ENCODE measurements at regions not wholly inside any gene's neighbourhood (a gene's known extent, or its start where the extent isn't known, plus 50 kb on each side); places are given as distances from the start of the nearest gene placed in this dataset.
"Not testable (repeated sequence)": the region's sequence is repeated elsewhere in the genome, so short reads cannot be mapped to it uniquely, and the experiment has no call there.

DNA sequence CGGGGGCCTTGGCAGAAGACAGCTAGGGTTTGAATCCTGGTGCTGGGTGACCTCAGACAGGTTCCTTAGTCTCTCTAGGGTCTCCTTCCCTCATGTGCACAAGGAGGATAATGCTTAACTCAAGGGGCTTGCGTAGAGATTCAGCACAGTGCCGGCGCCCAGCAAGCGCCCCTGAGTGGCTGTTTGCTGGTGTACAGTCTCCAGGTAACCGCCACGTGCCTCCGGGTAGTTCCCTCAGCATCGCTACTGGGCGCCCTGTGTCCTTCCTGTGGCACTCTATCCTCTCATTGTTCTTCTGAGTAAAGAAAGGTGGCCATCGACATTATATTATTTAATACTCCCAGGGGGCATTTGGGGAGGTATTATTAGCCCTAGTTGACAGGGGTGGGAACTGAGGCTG lies 80.9 kb downstream of the NENF start:
- DNase-seq (ENCODE audit: insufficient read length) (no peak), FAIRE-seq (no peak)
- TF ChIP-seq TAF1 (IDR thresholded peaks at IDR 0.05; ENCODE audit: borderline replicate concordance, low read depth, low read length) (no peak), POLR2AphosphoS5 (IDR thresholded peaks at IDR 0.05; ENCODE audit: low read depth, low read length) (no peak), POLR2A (IDR thresholded peaks at IDR 0.05; ENCODE audit: low read depth, low read length) (no peak)

DNA sequence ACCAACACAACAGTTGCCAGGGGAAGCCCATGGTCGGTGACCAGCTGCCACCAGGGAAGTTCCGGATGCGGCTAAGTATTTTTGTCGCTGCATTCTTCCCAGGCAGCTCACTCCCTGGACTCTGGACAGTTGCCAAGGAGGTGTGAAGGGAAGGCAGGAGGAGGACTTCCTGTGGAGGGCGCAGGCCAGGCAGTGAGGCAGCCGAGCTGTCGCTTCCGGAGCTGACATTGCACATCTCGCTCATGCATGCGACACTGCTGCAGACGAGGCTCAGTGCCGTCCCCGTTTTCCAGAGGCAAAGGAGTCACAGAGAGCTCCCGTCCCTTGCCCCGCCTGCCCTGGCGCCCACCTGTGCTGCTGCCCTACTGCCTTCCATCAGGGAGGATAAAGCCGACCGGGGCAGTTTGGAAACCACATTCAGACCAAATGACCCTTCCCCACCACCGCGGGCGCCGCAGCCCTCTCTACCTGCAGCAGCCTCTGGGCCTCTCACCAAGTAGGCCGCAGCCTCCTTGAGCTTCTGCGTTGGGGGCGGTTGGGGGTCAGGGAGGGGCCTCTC lies 81.4 kb downstream of the NENF start:
- DNase-seq (ENCODE audit: insufficient read length) (no peak), FAIRE-seq (no peak)
- no peak for TF ChIP-seq POLR2AphosphoS5 (IDR thresholded peaks at IDR 0.05; ENCODE audit: low read depth, low read length)
- no peak for TF ChIP-seq POLR2A (IDR thresholded peaks at IDR 0.05; ENCODE audit: low read depth, low read length)
- TF ChIP-seq TAF1 (IDR thresholded peaks at IDR 0.05; ENCODE audit: borderline replicate concordance, low read depth, low read length): no peak

DNA sequence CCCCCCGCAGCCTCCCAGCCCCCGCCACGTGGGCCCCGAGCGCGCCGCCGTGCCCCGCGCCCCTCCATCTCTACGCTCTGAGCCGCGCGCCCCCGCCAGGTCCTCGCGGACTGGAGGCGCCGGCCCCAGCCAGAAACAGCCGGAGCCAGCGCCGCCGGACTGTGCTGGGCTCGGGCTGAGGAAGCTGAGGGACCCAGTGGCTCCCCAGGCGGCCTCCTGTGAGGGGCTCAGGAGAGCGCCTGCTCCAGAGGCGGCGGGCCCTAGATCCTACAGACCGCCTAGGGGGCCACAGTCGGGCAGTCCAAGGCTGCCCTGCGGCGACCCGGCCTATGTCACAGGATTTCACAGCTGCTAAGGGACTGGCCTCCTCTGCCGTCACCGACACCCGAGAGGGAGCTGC lies 82.1 kb downstream of the NENF start:
- FAIRE-seq (no peak), DNase-seq (ENCODE audit: insufficient read length) (no peak)
- TF ChIP-seq POLR2AphosphoS5 (IDR thresholded peaks at IDR 0.05; ENCODE audit: low read depth, low read length) (no peak), TAF1 (IDR thresholded peaks at IDR 0.05; ENCODE audit: borderline replicate concordance, low read depth, low read length) (no peak), POLR2A (IDR thresholded peaks at IDR 0.05; ENCODE audit: low read depth, low read length) (no peak)

DNA sequence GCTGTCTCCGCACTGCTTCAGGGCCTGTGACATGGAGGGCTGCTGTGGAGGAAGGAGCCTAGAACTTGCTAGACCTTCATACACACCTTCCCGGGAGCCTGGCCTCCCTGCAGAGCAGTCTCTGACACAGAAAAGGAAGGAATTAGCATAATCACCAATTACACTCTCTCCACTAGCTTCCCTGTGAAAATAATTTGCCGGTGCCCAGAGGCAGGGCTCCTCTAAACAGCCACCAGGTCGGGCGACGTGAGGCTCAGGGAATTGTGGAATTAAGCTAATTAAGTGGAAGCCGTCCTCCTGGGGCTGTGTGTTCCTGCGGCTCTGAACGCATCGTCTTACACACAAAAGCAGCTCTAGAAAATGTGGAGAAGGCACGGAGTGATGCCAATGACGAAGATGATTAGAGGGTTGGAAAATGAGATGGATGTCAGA lies 82.6 kb downstream of the NENF start:
- DNase-seq (ENCODE audit: insufficient read length) (no peak), FAIRE-seq (no peak)
- TF ChIP-seq POLR2AphosphoS5 (IDR thresholded peaks at IDR 0.05; ENCODE audit: low read depth, low read length): no peak
- no peak for TF ChIP-seq TAF1 (IDR thresholded peaks at IDR 0.05; ENCODE audit: borderline replicate concordance, low read depth, low read length)
- no peak for TF ChIP-seq POLR2A (IDR thresholded peaks at IDR 0.05; ENCODE audit: low read depth, low read length)

DNA sequence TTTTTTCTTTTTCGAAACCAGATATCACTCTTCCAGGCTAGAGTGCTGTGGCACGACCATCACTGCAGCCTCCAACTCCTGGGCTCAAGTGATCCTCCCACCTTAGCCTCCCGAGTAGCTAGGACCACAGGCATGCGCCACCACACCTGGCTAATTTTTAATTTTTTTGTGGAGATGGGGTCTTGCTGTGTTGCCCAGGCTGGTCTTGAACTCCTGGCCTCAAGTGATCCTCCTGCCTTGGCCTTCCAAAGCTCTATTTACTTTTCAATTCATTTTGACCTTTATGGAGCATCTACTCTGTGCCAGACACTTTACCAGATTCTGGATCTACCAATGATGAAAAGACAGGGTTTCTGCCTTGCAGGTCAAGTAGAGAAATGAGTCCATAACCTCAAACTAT lies 83.3 kb downstream of the NENF start:
- not testable (repeated sequence) for FAIRE-seq

DNA sequence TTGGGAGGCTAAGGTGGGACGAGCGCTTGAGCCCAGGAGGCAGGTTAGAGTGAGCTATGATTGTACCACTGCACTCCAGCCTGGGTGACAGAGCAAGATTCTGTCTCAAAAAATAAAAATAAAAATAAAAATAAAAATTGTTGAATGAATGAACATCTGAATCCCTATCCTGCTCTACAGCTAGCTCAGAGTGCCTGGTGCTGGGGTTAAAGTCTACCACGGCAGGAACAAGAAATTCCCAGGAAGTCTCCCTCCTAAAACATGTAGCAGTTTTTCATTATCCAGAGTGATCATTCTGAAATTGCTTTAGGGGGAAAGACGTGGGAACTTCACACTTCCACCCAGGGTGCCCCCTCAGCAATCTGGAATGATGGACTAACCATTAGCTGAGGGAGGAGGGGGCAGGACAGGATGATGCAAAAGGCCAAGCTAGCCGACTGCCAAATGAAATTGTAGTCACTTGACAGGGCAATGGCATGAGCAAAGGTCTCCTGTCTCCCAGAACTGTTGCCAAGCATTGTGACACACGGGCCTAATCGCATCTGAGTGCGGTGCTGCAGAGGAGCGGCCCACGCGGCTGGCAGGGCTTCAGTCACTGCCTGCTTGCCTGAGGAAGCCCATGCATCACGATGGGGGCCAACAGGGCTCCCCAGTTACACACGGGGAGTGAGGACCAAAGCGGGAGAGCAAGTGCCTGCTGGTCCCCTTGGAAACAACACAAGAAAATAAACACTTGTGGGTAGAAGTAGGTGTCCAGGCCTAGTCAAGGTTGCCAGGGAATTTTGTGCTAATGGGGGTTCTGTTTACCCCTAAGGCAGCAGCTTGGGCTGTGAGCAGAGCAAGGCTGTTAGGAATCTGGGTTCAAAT lies 85.7 kb downstream of the NENF start:
- DNase-seq (ENCODE audit: insufficient read length) (no peak), FAIRE-seq (no peak)
- no peak for TF ChIP-seq POLR2AphosphoS5 (IDR thresholded peaks at IDR 0.05; ENCODE audit: low read depth, low read length)
- no peak for TF ChIP-seq TAF1 (IDR thresholded peaks at IDR 0.05; ENCODE audit: borderline replicate concordance, low read depth, low read length)
- TF ChIP-seq POLR2A (IDR thresholded peaks at IDR 0.05; ENCODE audit: low read depth, low read length): no peak

More for the DNA sequence above, 83.3 kb downstream of the NENF start:
- DNase-seq (ENCODE audit: insufficient read length): not testable (repeated sequence)

DNA sequence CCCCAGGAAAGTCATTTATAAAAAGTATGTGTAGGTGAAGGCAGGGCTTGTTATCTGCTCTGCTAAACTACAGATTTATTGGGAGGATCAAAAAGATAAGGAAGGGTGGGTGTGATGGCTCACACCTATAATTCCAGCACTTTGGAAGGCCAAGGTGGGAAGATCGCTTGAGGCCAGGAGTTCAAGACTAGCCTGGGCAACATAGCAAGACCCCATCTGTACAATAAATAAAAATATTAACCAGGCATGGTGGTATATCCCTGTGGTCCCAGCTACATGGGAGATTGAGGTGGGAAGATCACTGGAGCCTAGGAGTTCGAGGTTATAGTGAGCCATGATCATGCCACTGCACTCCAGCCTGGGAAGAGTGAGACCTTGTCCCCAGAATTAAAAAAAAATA lies 86.4 kb downstream of the NENF start:
- TF ChIP-seq POLR2AphosphoS5 (IDR thresholded peaks at IDR 0.05; ENCODE audit: low read depth, low read length) (no peak), POLR2A (IDR thresholded peaks at IDR 0.05; ENCODE audit: low read depth, low read length) (no peak), TAF1 (IDR thresholded peaks at IDR 0.05; ENCODE audit: borderline replicate concordance, low read depth, low read length) (no peak)
- FAIRE-seq (no peak), DNase-seq (ENCODE audit: insufficient read length) (no peak)

DNA sequence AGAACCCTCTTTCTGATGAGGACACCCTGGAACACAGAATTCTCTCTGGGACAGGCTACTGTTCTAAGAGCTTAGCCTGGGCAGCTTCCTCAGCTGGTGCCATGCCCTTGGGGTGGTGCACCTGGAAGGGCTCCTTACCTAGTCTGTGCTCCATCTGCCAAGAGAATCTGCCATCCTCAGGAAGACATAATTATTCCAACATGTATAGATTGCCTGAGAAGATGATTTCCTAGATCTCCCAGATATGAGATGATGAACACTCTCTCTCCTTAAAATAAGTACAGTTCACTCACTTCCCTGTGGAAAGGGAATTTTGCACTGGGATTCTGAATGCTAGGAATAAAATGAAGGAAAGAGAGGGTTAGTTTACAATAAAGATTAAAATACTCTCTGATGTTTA lies 87.6 kb downstream of the NENF start:
- DNase-seq (ENCODE audit: insufficient read length): no peak
- TF ChIP-seq TAF1 (IDR thresholded peaks at IDR 0.05; ENCODE audit: borderline replicate concordance, low read depth, low read length) (no peak), POLR2AphosphoS5 (IDR thresholded peaks at IDR 0.05; ENCODE audit: low read depth, low read length) (no peak), POLR2A (IDR thresholded peaks at IDR 0.05; ENCODE audit: low read depth, low read length) (no peak)
- no peak for FAIRE-seq

DNA sequence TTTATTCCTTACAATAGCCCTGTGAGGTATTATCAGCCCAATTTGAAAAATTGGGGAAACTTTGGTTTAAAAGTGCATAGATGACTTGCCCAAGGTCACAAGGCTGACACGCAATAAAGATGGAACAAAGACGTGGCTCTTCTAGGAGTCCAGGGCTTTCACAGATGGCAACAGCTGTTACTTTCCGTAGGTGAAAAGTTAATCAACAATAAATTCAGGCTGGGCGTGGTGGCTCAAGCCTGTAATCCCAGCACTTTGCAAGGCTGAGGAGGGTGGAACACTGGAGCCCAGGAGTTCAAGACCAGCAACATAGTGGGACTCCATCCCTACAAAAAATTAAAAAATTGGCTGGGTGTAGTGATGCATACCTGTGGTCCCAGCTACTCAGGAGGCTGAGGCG lies 87.8 kb upstream of the ATF3 start:
- DNase-seq (ENCODE audit: insufficient read length): no peak
- FAIRE-seq: no peak
- no peak for TF ChIP-seq POLR2AphosphoS5 (IDR thresholded peaks at IDR 0.05; ENCODE audit: low read depth, low read length)
- TF ChIP-seq TAF1 (IDR thresholded peaks at IDR 0.05; ENCODE audit: borderline replicate concordance, low read depth, low read length): no peak
- TF ChIP-seq POLR2A (IDR thresholded peaks at IDR 0.05; ENCODE audit: low read depth, low read length): no peak

DNA sequence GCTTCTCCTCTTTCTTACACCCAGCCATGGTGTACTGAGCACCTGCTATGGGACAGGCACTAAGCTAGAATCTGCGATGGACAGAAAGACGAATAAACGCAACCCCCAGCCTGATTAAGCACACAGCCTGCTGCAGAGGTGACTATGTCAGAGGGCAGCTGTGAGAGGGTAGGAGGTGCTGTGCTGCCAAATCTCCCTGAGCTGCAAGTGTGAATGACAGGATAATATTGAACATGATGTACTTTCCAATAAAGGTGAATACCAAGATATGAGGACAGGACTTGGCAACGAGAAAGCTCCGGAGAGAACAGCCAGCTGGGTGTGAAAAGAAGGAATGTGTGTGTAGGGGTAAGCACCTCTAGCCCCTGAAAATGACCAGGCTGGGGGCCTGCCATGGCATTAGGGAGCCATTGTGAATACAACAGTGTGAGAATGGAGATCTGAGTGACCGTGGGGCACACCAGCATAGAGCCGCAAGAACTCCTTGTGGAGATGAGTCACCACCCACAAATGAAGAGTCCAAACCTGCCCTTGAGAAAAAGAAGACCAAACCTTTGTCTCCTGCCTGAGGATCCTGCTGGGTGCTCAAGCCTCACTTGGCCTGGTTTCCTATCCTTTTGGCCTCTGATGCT lies 83.0 kb upstream of the ATF3 start:
- DNase-seq (ENCODE audit: insufficient read length): no peak
- FAIRE-seq: no peak
- TF ChIP-seq POLR2A (IDR thresholded peaks at IDR 0.05; ENCODE audit: low read depth, low read length): no peak
- TF ChIP-seq TAF1 (IDR thresholded peaks at IDR 0.05; ENCODE audit: borderline replicate concordance, low read depth, low read length): no peak
- no peak for TF ChIP-seq POLR2AphosphoS5 (IDR thresholded peaks at IDR 0.05; ENCODE audit: low read depth, low read length)

DNA sequence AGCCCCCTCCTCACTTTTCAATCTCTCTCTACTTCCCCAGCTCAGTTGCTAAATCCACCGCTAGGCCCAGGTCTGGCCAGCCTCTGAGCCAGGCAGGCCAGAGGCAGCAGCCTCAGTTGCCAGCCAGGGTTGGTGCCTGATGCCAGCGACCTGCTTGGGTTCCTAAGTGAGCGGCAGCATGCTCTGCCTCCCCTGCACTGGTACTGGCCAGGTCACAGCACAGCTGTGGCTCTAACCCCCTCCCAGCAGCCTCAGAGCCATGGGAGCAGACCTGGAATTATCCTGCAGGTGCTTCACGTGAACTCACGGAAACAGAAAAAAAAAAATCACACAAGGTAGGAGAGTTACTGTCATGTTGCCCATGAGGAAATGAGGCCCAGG lies 82.5 kb upstream of the ATF3 start:
- FAIRE-seq: no peak
- no peak for TF ChIP-seq POLR2A (IDR thresholded peaks at IDR 0.05; ENCODE audit: low read depth, low read length)
- no peak for TF ChIP-seq TAF1 (IDR thresholded peaks at IDR 0.05; ENCODE audit: borderline replicate concordance, low read depth, low read length)
- TF ChIP-seq POLR2AphosphoS5 (IDR thresholded peaks at IDR 0.05; ENCODE audit: low read depth, low read length): no peak
- DNase-seq (ENCODE audit: insufficient read length): no peak

DNA sequence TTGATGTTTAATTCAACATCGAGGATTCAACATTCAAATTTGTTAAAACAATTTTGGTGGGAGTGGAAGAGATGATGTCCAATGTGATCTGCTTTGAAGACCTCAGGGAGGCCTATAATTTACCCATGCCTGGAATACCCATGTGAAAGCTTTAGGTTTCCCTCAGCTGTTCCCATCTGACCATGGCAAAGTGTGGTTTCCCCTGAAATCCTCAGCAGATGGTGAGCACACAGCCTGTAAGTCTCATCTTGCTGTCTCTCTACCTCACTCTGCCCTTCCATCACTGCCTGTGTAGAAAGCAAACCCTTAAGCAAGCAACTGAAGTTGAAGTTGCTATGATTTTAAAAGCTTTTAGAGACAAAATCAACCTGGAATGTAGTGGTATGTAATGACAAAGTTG lies 80.1 kb upstream of the ATF3 start:
- TF ChIP-seq POLR2AphosphoS5 (IDR thresholded peaks at IDR 0.05; ENCODE audit: low read depth, low read length) (no peak), TAF1 (IDR thresholded peaks at IDR 0.05; ENCODE audit: borderline replicate concordance, low read depth, low read length) (no peak), POLR2A (IDR thresholded peaks at IDR 0.05; ENCODE audit: low read depth, low read length) (no peak)
- FAIRE-seq (no peak), DNase-seq (ENCODE audit: insufficient read length) (no peak)
